Inferior parietal cortex (tissue), 1 donor: ENCODE measurements at regions not wholly inside any gene's neighbourhood (a gene's known extent, or its start where the extent isn't known, plus 50 kb on each side); places are given as distances from the start of the nearest gene placed in this dataset.
"Not testable (repeated sequence)": the region's sequence is repeated elsewhere in the genome, so short reads cannot be mapped to it uniquely, and the experiment has no call there.

Experiments used
- DNase-seq: peaks from one replicate; pipeline ENCODE4 v3.0.0-alpha.2; 2016; ENCODE audit errors: extremely low spot score

DNA sequence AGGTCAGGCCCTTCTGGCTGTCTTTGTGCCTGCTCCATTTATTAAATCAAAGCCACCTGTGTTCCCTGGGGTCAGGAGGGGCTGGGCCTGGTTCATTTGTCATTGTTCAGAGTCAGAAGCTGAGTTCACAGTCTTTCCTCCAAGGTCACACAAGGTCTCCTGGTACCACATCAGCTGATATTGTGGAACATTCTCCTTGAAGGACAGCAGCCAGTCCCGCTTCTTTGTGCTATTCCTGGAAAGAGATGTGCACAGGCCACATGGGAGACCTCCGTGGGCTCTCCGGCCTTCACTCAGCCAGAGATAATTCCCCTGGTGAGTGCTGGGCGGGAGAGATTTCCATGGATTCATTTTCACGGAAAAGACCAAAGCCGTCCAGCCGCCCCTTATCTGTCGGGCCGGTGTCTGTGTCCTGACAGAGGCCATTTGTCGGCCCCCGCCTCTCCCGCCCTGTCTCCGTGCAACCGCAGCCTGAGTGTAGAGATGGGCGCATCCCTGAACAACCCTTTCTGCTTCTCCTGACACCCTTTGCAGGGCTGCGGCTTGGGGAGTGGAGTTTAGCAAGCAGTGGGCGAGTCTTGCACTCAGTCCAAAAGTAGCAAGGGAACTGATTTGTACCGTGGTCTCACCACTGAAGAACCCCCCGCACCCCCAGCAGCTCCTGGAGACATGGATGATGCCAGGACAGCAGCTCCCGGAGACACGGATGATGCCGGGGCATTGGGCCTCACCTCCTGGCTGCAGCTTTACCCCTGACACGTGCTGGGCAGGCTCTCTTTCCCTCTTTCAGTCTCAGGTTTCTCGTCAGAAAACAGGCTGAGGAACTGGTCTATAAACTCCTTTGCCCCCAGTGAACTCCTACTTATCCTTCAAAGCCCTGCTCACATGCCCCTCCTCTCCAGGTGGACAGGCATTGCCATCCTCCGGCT, 198.4 kb downstream of the LAT start:
- not testable (repeated sequence) for DNase-seq

DNA sequence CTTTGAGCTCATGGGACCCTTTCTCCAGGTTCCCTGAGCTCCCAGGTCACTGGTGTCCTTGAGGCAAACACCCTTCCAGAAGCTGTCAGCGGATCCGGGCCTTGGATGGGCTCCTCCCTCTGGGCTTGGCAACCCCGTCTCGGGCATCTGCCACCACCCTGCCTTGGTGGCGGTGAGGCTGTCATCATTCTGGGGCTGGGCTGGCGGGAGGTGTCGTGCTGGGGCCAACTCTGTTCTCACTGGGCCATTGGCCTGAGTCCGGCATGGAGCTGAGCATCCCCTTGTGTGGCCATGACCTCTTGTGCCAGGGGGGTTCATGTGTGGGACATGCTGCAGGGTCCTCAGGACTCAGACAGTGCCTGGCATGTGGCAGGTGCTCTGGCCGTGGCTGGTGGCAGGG, 197.6 kb downstream of the LAT start:
- DNase-seq, result no peak

DNA sequence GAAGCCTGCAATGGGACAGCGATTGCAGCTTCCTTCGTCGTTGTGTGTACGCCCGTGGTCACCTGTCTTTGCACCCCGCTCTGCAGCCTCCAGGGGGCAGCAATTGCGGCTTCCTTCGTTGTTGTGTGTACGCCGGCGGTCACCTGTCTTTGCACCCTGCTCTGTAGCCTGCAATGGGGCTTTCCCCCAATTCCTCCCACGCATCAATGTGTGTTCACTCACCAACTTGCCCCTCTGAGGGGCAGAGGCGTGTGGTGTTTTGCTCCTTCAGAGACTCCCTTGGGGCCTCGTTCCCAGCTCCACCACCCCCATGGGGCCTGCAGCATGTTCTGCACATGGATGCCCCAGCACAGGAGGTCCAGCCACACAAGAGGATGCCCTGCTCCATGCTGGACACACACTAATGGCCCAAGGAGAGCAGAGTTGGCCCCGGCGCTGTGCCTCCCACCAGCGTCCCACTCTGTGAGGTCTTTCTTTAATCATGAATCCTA, 197.1 kb downstream of the LAT start:
- DNase-seq, result not testable (repeated sequence)

DNA sequence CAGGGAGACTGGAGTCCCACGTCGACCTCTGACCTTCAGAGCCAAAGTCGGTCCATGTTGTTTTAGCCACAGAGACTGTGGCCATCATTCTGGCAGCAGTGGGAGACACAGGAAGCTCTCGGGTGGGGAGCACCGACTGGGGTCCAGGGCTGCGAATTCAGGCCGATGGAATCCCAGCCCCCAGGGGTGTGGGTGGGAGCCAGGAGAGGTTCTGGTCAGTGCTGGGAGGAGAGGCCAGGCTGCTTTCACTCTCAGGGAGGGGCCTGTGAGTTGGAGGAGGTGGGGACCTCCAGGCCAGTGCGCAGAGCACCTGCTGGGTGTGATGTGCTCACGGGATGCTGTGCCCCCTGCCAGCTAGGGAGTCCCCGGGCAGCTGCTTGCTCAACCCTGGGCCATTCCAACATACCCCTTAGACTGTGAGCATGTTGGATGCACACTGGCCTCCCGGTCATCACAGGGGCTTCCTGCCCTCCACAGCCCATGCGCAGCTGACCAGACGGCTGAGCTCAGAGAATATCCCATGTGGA, 196.5 kb downstream of the LAT start:
- DNase-seq, result not testable (repeated sequence)

DNA sequence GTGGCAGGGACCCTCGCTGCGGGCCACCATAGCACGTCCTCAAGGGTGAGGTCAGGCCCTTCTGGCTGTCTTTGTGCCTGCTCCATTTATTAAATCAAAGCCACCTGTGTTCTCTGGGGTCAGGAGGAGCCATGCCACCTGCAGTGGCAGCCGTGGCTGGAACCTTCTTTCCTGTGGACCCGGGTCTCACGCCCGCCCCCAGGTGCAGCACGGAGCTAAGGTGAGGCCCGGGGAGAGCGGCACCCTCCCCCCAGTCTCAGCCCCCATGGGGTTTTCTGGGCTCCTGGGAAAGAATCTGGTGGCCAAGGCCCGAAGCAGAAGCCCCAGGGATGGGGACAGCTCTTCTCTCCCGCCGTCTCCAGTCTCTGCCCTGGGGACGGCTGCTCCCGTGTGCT, 195.4 kb downstream of the LAT start:
- not testable (repeated sequence) for DNase-seq

DNA sequence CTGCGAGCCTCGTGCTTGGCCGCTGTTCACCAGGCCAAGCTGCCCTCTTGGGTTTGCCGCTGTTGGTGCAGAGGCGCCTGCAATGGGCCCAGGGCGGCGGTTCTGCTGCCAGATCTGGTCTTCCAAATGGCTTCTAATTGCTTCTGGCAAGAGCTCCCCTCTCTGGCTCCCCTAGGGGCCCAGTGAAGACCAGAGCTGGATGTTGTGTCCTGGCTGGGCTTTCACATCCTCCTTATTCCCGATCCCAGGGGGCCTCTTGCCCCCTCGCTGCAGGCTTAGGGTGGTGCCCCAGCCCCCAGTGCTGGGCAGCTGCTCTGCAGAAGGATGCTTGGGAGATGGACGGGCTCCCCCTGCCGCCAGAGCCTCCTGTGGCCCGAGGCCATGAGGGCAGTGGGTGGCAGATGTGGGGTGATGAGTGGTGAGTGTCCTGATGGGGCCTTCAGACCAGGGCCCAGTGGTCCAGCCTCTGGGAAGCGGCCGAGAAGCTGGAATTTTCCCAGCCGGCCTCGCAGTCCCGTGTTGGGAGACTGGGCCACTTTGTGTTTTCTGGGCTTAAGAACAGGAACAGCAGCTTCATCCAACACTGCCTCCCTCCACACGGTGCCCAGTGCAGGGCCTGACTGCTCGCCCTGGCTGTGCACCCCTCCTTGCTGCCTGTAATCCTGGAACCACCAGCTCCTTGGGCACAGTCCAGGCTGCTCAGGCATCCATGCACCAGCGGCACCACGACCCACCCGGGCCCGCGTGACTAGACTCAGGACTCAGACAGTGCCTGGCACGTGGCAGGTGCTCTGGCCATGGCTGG, 194.8 kb downstream of the LAT start:
- DNase-seq, result not testable (repeated sequence)

DNA sequence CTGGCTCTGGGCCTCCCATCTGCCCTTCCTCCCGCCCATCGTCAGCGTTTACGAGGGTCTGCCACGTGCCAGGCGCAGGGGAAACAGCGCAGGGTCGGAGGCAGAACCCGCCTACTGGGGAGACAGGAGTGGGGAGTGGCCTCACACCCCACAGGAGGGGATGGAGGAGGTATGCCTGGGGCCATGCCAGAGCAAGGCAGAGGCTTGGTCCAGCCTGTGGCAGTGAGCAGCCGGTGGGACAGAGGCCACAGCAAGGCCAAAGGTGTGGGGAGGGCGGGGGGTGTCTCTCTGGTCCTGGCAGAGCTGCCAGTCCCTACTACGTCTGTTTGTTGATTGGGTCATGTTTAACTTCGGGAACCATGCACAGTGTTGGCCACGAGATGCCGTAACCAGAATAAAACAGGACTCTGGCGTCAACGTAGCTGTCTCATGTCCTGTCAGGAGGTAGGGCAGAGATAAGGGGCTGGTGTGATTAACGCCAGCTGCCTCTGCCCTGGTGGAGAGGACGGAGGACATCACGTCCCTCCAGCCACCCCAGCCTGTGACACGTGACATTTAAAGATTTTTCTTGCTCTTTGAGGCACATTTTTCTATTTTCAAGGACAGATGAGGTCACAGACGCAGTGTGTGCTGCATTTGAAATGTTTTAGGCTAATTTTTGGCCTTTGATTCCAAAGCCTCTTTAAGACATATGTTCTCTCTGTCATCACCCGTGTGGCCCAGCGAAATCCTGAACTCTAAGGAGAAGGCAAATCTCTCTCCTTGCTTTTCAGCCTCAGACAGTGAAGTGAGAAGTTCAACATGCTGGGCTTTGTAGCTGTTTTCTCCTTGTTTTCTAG, 193.3 kb downstream of the LAT start:
- DNase-seq, result not testable (repeated sequence)

DNA sequence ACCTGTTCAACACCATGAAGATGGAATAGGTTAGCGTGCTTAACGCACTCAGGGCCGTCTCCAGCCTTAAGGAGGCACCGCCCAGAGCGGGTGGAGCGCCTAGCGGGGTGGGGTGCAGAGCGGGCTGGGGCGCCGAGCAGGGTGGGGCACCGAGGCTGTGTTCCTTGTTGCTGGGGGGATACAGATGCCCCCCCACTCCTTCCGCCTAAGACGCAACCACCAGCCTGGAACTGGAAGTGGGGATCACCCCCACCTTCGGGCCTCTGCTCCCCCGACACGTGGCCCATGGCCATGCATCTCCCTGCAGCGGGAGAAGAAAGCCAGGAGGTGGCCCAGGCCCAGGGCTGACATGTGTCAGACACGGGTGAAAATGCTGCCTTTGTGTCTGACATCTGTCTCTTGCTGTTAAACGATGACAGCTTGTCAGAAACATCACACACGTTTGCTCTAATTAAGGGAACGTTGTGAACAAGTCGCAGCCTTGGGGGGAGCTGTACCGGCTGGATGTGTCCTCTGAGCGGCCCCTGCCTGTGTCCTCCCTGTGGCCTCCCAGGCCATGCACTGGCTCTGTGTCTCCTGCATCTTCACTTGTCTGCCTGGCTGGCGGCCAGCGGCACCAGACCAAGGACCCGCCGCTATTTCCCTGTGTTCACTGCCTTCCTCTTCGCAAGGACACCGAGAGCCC, 192.5 kb downstream of the LAT start:
- DNase-seq, result not testable (repeated sequence)

DNA sequence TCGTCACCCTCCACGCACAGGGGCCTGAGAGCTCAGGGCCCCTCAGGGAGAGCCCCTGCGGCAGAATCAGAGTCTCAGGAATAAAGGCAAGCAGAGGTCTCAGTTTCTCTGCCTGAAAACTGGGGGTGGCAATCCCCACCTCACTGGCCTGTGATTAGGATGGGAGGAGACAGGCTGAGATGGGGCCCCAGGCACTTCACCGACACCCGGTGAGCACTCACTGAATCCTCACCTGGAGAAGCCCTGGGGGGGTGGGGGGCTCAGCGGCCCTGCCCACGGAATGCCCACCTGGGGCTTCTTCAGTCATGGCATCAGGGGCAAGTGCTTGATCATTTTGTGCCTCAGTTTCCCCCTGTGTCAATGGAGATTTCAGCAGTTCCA, 192.0 kb downstream of the LAT start:
- not testable (repeated sequence) for DNase-seq

DNA sequence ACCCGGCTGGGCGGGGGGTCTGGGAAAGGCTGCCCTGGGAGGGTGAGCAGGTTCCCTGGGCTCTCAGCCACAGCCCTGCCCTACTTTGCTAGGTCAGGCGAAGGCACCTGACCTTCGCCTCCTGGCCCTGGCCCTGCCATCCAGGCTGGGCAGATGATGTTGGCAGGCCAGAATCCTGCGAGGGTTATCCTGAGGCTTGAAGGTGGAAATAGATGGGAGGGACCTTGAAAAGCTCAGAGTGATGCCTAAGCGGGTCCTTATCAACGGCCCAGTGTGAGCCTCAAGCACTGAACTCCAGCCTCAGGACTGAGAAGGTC, 191.3 kb downstream of the LAT start:
- not testable (repeated sequence) for DNase-seq

DNA sequence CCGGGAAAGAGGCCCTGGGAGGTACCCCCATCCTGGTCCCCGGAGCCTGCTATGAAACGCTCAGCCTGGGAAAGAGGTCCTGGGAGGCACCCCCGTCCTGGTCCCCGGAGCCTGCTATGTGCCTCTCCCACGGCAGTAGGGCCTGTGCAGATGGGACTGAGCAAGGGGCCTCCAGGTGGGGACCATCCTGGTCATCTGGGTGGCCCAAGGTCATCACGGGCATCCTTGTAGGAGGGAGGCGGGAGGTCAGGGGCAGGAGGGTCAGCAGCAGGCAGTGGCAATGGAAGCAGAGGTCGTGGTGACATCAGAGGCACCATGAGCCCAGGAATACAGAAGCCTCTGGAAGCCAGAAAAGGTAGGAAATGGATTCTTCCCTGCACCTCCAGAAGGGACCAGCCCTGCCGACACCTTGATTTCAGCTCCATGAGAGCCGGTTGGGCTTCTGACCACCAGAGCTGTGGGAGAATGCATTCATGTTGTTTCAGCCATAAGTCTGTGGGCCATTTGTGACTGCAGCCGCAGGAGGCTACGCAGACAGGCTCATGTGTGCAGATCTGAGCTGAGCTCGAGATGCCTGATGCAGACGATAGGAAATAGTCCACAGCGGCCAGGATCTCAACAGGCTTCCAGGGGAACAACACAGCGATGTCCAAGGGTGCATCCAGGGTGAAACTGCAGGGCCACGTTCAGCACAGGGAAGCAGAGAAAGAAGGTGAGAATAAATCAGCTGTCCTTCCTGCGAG, 190.7 kb downstream of the LAT start:
- not testable (repeated sequence) for DNase-seq

DNA sequence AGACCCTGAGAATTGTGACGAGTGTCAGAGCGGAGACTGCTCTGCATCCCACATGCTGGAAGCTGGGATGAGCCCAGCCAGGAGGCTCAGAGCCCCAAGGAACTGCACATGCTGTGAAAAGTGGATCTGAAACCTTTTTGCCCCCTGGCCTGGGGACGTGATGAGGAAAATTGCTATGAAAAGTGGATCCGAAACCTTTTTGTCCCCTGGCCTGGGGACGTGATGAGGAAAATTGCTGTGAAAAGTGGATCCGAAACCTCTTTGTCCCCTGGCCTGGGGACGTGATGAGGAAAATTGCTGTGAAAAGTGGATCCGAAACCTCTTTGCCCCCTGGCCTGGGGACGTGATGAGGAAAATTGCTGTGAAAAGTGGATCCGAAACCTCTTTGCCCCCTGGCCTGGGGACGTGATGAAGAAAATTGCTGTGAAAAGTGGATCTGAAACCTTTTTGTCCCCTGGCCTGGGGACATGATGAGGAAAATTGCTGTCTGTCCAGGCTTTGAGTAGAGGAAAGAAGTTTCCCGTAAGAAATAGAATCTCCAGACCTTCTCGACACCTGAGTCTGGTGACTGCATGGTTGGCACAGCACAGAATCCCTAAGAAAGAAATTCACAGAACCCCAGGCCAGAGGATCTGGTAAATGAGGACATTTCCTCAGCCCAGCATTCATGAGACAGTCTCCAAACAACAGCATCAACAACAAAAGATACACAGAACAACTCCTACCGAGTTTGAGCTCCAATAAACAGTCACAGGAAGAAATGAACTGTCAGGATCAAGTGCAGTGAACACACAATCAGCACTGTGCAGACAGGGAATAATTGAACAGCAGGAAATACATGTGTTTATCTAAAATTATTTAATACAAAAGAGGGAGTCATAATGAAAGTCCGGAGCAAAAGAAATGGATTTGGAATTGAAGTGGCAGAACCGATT, 188.8 kb downstream of the LAT start:
- DNase-seq, result not testable (repeated sequence)

DNA sequence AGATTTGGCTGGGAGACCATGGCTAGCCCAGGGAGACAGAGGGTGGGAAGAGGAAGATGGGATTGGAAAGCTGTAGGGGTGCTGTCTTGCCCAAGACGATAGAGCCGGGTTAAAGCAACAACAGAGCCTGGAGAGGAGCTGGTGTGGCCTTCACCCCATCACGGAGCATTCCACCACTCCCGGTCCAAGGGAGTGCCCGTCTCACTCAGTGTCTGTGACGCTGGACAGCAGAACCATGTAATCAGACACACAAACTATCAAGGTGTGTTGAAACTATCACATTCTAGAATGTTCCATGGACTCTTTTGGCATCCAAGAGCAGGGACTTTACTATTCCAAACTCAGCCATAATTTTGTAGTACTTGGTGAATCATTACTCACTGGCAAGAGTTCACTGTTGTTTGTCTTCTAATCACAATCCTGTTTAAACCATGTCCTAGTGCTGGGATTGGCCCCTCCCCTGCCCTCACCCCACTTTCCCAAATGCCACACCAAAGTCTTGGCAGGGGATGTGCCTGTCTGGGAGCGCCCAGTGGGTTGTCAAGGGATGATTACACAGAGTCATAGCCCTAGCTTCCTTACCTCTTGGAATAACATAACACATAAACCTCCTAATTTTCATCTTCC, 187.4 kb downstream of the LAT start:
- not testable (repeated sequence) for DNase-seq

DNA sequence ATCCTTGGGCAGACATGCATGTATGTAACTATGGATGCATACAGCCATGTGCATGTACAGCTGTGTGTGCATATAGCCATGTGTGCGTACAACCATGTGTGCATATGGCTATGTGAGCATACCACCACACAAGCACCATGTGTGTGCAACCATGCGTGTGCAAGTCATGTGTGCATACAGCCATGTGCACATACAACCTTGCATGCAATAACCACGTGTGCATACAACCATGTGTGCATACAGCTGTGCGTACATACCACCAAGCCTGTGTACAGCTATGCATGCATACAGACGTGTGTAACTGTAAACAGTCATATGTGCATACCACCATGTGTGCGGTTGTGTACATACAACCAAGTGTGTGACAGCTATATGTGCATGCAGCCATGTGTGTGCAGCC, 186.4 kb downstream of the LAT start:
- not testable (repeated sequence) for DNase-seq

DNA sequence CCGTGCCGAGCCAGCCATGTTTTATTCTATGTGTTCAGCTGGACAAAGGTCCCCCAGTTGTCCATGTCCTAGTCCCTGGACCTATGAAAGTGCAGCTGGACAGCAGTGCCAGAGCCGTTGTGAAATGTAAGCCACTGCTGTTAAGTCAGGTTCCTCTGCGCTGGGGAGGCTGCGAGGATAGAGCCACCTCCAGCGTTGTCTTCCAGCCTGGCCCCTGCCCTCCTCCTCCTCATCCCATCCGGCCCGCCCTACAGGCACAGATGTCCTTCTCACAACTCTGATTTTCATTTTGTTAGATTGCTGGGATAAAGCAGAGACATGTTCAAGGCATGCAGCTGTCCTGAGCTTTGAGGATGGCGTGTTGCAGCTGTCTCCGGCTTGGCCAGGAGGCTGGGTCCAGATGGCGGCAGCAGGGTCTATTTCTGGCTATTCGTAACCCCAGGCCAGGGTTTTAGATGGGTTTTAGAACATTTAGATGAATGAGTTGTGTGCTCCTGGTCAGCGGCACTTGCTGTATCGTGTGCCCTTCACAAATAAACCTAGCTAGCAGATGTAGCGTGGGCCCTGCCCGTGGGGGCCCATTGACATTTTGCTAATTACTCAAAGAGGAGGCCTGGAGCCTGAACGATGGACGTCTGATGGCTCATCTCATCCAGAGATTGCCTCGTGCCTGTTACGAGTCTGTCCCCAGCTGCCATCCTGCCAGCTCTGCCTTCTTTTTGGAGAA, 185.7 kb downstream of the LAT start:
- not testable (repeated sequence) for DNase-seq

DNA sequence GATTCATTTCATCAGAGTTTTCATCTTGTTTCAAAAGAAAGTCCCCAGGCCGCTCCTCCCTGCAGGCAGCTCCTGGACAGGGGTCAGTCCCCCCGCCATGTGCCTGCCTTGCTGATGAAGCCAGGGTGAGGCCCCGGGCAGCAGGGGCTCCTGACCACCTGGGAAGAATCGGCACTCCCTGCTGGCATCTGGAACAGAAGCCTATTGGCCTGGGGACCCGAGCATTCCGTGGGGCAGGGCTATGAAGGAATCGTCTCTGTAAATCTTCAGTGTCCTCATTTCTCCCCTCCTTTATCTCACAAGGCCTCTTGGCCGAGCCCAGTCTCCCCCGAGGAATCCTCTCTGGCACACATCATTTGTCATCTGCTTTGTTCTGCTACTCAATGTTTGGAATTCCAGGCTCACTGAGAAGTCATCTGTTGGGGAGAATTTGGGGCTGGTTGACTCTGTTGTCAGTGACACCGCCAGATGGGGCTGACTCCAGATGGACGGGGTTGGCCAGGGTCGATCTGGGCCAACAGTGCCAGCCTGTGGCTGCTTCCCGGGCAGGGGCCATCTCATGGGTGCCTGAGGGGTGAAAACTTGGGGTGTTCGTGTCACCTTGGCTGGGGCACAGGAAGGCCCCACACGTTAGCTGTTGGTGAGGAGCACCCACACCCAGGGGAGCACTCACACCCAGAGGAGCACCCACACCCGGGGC, 184.6 kb downstream of the LAT start:
- DNase-seq, result not testable (repeated sequence)
